HUES48 (cell line): ENCODE measurements at regions not wholly inside any gene's neighbourhood (a gene's known extent, or its start where the extent isn't known, plus 50 kb on each side); places are given as distances from the start of the nearest gene placed in this dataset.

Experiments
- H3K27ac ChIP-seq: one replicate; pipeline ENCODE4 v1.7.0; 2013; ENCODE audit warnings: low read depth, low read length, inconsistent platforms
- H3K27me3 ChIP-seq: 2 replicates; pipeline ENCODE4 v1.6.1; 2013; ENCODE audit warnings: mild to moderate bottlenecking, low read length; ENCODE audit not compliant: control insufficient read depth, insufficient read depth
- H3K36me3 ChIP-seq: 2 replicates; pipeline ENCODE4 v1.6.1; 2013; ENCODE audit warnings: low read length; ENCODE audit not compliant: control insufficient read depth, insufficient read depth
- H3K4me1 ChIP-seq: 2 replicates; pipeline ENCODE4 v1.6.1; 2013; ENCODE audit warnings: mild to moderate bottlenecking, low read length; ENCODE audit not compliant: control insufficient read depth, insufficient read depth
- H3K4me3 ChIP-seq: 2 replicates; pipeline ENCODE4 v1.5.1; 2013; ENCODE audit warnings: mild to moderate bottlenecking, low read depth, low read length
- H3K9ac ChIP-seq: 2 replicates; pipeline ENCODE4 v1.6.1; 2013; ENCODE audit warnings: mild to moderate bottlenecking, low read depth, low read length, moderate library complexity
- H3K9me3 ChIP-seq: 2 replicates; pipeline ENCODE4 v1.6.1; 2013; ENCODE audit warnings: low read length; ENCODE audit not compliant: control insufficient read depth, insufficient read depth

DNA sequence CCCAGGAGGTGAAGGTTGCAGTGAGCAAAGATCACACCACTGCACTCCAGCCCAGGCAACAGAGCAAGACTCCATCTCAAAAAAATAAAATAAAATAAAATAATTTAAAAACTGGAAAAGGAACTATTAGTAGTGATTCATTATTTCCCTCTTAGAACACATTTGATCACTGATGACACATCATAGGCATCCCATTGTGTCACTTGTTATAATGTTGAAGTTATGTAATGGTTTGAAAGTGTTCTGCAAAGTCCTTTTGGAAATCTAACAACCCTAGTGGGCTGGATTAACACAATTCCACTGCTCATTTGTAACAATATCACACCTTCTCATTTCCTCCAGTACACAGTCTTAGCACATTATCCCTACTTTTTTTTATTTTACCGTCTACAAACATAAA is 81.8 kb upstream of the LMNB1 start:
- Histone ChIP-seq H3K4me3 (no peak overlapping the region), H3K27ac (no peak overlapping the region), H3K9me3 (no peaks in the 10 kb centered on the region), H3K4me1 (no peaks in the 10 kb centered on the region), H3K27me3 (no peaks in the 10 kb centered on the region), H3K36me3 (no peaks in the 10 kb centered on the region), H3K9ac (no peak overlapping the region)

GRCh38 chr5:126707080-126707479 is 69.9 kb upstream of the LMNB1 start:
- Histone ChIP-seq H3K4me1 (no peaks in the 10 kb centered on the region), H3K9me3 (no peaks in the 10 kb centered on the region), H3K27me3 (no peaks in the 10 kb centered on the region), H3K27ac (no peak overlapping the region), H3K9ac (no peak overlapping the region), H3K4me3 (no peak overlapping the region), H3K36me3 (no peaks in the 10 kb centered on the region)

DNA sequence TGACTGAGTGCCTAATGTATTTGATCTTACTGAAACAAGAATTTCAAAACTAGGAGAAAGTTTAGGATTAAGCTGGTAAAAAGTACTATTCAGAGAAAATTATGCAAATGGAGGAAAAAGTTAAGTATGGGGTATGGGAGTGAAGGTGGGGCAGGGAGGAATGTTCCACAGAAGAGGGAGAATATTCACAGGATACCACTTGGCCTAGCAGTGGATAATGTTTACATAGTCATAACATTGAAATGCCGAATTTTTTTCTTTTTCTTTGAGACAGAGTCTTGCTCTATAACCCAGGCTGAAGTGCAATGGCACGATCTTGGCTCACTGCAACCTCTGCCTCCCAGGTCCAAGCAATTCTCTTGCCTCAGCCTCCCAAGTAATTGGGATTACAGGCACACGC is 61.2 kb upstream of the LMNB1 start:
- Histone ChIP-seq H3K4me1 (peaks cover 9% of the 10 kb centered on the region), H3K27ac (no peak overlapping the region), H3K9me3 (no peaks in the 10 kb centered on the region), H3K27me3 (no peaks in the 10 kb centered on the region), H3K4me3 (no peak overlapping the region), H3K36me3 (no peaks in the 10 kb centered on the region), H3K9ac (no peak overlapping the region)

GRCh38 chr5:126716861-126717260 is 60.1 kb upstream of the LMNB1 start:
- no peaks in the 10 kb centered on the region for H3K36me3 ChIP-seq
- H3K27me3 ChIP-seq: no peaks in the 10 kb centered on the region
- no peak overlapping the region for H3K9ac ChIP-seq
- H3K4me1 ChIP-seq: peaks cover 9% of the 10 kb centered on the region
- no peaks in the 10 kb centered on the region for H3K9me3 ChIP-seq
- H3K4me3 ChIP-seq: no peak overlapping the region
- H3K27ac ChIP-seq: no peak overlapping the region

DNA sequence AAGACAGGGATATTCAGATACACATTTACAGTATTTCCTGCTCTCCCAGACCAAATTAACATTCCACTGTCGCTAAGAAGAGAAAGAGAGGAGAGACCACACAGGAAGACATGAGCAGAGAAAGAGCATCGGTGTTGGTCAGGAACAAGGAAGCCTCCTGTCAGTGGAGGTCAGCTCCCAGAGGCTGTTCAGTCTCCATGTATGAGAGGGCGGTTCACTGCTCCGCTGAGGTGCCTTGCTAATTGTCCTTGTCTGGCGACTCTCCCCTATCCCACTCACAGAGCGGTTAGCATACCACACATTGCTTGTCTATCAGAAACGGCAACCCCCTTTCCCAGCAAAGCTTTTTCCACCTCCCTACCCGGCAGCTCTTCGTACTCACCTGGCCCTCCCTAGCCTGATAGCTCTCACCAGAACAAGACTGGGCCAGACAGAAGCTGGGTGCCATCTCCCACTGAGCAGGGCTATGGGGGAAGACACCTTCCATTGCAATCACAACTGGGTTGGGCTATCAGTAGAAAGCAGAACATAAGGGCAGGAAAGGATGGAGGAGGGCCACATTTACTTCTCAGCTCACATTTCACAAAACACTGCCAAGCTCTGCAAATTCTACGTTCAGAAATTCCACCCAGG is 58.6 kb upstream of the LMNB1 start:
- Histone ChIP-seq H3K27ac (peak overlapping the region; percentile 73), H3K4me3 (no peak overlapping the region), H3K27me3 (no peaks in the 10 kb centered on the region), H3K9me3 (no peaks in the 10 kb centered on the region), H3K36me3 (no peaks in the 10 kb centered on the region), H3K4me1 (peaks cover 9% of the 10 kb centered on the region), H3K9ac (no peak overlapping the region)

DNA sequence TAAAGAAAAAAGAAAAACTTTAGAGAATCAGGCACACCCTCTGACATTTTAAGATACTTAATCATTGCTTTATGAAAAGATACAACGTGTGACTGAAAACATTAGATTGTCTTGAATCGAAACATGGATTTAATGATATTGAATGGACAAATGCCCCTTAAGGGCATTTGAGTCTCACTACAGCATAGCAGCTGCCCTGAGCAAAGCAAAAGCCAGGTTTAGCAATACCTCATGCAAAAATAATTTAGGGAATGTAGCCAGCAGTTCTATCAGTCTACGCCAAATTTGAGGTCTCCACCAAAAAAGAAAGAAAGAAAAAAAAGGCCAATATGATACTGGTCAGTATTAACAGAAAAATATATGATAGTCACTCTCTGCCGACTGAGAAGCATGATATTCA is 56.6 kb upstream of the LMNB1 start:
- no peaks in the 10 kb centered on the region for H3K36me3 ChIP-seq
- no peaks in the 10 kb centered on the region for H3K27me3 ChIP-seq
- no peak overlapping the region for H3K9ac ChIP-seq
- no peak overlapping the region for H3K4me3 ChIP-seq
- H3K9me3 ChIP-seq: peaks cover 5% of the 10 kb centered on the region; the same call in 1 of the 2 replicates
- peaks cover 9% of the 10 kb centered on the region for H3K4me1 ChIP-seq
- no peak overlapping the region for H3K27ac ChIP-seq

DNA sequence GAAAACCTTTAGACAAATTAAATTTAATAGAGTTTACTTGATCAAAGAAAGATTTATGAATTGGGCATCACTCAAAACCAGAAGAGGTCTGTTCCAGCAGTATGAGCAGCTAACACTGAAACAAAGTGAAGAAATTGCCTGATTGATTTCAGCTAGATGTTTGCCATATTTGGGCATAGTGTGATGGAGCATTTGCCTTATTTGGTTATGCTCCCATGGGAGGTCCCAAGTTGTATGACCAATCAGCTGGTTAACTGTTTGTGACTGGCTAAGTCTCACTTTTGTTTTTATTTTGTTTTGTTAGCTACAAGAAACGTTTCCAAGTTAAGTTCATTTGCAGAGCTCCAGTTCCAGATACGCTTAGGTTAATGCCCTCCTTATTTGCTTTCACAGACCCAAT is 53.3 kb upstream of the LMNB1 start:
- no peak overlapping the region for H3K27ac ChIP-seq
- no peaks in the 10 kb centered on the region for H3K27me3 ChIP-seq
- no peak overlapping the region for H3K9ac ChIP-seq
- peaks cover 5% of the 10 kb centered on the region; the same call in 1 of the 2 replicates for H3K9me3 ChIP-seq
- H3K36me3 ChIP-seq: no peaks in the 10 kb centered on the region
- no peak overlapping the region for H3K4me3 ChIP-seq
- peaks cover 1% of the 10 kb centered on the region for H3K4me1 ChIP-seq
